ENCODE measurements at regions not wholly inside any gene's neighbourhood (a gene's known extent, or its start where the extent isn't known, plus 50 kb on each side); places are given as distances from the start of the nearest gene placed in this dataset.

DNA sequence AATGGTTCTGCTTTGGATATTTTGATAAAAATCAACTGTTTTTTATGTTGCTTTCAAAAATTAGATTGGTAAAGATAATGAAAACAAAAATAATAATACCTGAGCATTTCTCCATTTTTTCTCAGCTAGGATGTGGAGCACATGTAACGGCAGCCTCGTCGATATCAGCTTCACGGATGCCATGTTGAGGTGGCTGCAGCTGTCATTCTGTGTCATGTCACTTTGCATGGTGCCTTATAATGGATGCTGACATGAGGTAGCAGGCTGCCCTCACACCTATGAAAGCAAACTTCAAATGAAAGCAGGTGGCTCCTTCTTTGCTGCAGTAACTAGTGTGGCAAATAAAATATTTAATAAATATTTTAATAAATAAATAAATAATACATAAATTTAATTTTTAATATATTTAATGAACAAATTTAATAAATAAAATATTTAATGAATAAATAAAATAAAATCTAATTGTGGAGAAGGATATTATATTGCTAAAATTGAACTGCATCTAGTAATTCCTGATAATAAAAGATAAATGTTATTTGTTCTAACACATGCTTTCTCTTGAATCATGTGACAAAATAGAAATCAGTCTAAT lies 955.7 kb upstream of the SLC10A2 start:
- no peaks in the 10 kb centered on the region for H4K20me1 ChIP-seq (replicated peaks; ENCODE audit: insufficient read depth)
- H3K4me3 ChIP-seq: no peak overlapping the region
- Mint-ChIP-seq H3K4me3 (no peak overlapping the region), H3K27ac (no peak overlapping the region), H3K36me3 (ENCODE audit: low read depth) (no peaks in the 10 kb centered on the region), H3K9me3 (no peaks in the 10 kb centered on the region), H3K4me1 (no peaks in the 10 kb centered on the region), H3K27me3 (ENCODE audit: insufficient read depth, low read depth, poor library complexity) (no peaks in the 10 kb centered on the region)
- no peaks in the 10 kb centered on the region for H3K4me1 ChIP-seq (ENCODE audit: insufficient read depth)
- H3K4me2 ChIP-seq: no peak overlapping the region
- no peaks in the 10 kb centered on the region for H3K36me3 ChIP-seq (ENCODE audit: insufficient read depth)
- TF ChIP-seq, protein P1, sequence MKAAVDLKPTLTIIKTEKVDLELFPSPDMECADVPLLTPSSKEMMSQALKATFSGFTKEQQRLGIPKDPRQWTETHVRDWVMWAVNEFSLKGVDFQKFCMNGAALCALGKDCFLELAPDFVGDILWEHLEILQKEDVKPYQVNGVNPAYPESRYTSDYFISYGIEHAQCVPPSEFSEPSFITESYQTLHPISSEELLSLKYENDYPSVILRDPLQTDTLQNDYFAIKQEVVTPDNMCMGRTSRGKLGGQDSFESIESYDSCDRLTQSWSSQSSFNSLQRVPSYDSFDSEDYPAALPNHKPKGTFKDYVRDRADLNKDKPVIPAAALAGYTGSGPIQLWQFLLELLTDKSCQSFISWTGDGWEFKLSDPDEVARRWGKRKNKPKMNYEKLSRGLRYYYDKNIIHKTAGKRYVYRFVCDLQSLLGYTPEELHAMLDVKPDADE (IDR thresholded peaks at IDR 0.05): no peak
- no peak for TF ChIP-seq CREB1 (CRISPR knock-in tag; IDR thresholded peaks at IDR 0.05; ENCODE audit: low read depth)
- no peak for TF ChIP-seq ZNF331 (CRISPR knock-in tag; IDR thresholded peaks at IDR 0.05; ENCODE audit: low read depth)
- TF ChIP-seq, protein P2, sequence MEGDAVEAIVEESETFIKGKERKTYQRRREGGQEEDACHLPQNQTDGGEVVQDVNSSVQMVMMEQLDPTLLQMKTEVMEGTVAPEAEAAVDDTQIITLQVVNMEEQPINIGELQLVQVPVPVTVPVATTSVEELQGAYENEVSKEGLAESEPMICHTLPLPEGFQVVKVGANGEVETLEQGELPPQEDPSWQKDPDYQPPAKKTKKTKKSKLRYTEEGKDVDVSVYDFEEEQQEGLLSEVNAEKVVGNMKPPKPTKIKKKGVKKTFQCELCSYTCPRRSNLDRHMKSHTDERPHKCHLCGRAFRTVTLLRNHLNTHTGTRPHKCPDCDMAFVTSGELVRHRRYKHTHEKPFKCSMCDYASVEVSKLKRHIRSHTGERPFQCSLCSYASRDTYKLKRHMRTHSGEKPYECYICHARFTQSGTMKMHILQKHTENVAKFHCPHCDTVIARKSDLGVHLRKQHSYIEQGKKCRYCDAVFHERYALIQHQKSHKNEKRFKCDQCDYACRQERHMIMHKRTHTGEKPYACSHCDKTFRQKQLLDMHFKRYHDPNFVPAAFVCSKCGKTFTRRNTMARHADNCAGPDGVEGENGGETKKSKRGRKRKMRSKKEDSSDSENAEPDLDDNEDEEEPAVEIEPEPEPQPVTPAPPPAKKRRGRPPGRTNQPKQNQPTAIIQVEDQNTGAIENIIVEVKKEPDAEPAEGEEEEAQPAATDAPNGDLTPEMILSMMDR (conservative IDR thresholded peaks at IDR 0.05; ENCODE audit: low read depth in 2 of 2): no peak
- no peak for TF ChIP-seq POLR2AphosphoS5 (IDR thresholded peaks at IDR 0.05; ENCODE audit: low read depth)
- no peak for TF ChIP-seq NANOG (IDR thresholded peaks at IDR 0.05; ENCODE audit: borderline replicate concordance)
- no peak for TF ChIP-seq EZH2 (IDR thresholded peaks at IDR 0.05; ENCODE audit: low read depth, unreplicated experiment)
- TF ChIP-seq JUNB (IDR thresholded peaks at IDR 0.05; ENCODE audit: unreplicated experiment): no peak
- TF ChIP-seq EZH2phosphoT487 (IDR thresholded peaks at IDR 0.05; ENCODE audit: unreplicated experiment): no peak
- no peak for TF ChIP-seq STAT1 (IDR thresholded peaks at IDR 0.05; ENCODE audit: unreplicated experiment)
- TF ChIP-seq, protein P3, sequence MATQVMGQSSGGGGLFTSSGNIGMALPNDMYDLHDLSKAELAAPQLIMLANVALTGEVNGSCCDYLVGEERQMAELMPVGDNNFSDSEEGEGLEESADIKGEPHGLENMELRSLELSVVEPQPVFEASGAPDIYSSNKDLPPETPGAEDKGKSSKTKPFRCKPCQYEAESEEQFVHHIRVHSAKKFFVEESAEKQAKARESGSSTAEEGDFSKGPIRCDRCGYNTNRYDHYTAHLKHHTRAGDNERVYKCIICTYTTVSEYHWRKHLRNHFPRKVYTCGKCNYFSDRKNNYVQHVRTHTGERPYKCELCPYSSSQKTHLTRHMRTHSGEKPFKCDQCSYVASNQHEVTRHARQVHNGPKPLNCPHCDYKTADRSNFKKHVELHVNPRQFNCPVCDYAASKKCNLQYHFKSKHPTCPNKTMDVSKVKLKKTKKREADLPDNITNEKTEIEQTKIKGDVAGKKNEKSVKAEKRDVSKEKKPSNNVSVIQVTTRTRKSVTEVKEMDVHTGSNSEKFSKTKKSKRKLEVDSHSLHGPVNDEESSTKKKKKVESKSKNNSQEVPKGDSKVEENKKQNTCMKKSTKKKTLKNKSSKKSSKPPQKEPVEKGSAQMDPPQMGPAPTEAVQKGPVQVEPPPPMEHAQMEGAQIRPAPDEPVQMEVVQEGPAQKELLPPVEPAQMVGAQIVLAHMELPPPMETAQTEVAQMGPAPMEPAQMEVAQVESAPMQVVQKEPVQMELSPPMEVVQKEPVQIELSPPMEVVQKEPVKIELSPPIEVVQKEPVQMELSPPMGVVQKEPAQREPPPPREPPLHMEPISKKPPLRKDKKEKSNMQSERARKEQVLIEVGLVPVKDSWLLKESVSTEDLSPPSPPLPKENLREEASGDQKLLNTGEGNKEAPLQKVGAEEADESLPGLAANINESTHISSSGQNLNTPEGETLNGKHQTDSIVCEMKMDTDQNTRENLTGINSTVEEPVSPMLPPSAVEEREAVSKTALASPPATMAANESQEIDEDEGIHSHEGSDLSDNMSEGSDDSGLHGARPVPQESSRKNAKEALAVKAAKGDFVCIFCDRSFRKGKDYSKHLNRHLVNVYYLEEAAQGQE (IDR thresholded peaks at IDR 0.05; ENCODE audit: unreplicated experiment): no peak
- TF ChIP-seq ZNF114 (CRISPR knock-in tag; IDR thresholded peaks at IDR 0.05): no peak
- TF ChIP-seq, protein P4, sequence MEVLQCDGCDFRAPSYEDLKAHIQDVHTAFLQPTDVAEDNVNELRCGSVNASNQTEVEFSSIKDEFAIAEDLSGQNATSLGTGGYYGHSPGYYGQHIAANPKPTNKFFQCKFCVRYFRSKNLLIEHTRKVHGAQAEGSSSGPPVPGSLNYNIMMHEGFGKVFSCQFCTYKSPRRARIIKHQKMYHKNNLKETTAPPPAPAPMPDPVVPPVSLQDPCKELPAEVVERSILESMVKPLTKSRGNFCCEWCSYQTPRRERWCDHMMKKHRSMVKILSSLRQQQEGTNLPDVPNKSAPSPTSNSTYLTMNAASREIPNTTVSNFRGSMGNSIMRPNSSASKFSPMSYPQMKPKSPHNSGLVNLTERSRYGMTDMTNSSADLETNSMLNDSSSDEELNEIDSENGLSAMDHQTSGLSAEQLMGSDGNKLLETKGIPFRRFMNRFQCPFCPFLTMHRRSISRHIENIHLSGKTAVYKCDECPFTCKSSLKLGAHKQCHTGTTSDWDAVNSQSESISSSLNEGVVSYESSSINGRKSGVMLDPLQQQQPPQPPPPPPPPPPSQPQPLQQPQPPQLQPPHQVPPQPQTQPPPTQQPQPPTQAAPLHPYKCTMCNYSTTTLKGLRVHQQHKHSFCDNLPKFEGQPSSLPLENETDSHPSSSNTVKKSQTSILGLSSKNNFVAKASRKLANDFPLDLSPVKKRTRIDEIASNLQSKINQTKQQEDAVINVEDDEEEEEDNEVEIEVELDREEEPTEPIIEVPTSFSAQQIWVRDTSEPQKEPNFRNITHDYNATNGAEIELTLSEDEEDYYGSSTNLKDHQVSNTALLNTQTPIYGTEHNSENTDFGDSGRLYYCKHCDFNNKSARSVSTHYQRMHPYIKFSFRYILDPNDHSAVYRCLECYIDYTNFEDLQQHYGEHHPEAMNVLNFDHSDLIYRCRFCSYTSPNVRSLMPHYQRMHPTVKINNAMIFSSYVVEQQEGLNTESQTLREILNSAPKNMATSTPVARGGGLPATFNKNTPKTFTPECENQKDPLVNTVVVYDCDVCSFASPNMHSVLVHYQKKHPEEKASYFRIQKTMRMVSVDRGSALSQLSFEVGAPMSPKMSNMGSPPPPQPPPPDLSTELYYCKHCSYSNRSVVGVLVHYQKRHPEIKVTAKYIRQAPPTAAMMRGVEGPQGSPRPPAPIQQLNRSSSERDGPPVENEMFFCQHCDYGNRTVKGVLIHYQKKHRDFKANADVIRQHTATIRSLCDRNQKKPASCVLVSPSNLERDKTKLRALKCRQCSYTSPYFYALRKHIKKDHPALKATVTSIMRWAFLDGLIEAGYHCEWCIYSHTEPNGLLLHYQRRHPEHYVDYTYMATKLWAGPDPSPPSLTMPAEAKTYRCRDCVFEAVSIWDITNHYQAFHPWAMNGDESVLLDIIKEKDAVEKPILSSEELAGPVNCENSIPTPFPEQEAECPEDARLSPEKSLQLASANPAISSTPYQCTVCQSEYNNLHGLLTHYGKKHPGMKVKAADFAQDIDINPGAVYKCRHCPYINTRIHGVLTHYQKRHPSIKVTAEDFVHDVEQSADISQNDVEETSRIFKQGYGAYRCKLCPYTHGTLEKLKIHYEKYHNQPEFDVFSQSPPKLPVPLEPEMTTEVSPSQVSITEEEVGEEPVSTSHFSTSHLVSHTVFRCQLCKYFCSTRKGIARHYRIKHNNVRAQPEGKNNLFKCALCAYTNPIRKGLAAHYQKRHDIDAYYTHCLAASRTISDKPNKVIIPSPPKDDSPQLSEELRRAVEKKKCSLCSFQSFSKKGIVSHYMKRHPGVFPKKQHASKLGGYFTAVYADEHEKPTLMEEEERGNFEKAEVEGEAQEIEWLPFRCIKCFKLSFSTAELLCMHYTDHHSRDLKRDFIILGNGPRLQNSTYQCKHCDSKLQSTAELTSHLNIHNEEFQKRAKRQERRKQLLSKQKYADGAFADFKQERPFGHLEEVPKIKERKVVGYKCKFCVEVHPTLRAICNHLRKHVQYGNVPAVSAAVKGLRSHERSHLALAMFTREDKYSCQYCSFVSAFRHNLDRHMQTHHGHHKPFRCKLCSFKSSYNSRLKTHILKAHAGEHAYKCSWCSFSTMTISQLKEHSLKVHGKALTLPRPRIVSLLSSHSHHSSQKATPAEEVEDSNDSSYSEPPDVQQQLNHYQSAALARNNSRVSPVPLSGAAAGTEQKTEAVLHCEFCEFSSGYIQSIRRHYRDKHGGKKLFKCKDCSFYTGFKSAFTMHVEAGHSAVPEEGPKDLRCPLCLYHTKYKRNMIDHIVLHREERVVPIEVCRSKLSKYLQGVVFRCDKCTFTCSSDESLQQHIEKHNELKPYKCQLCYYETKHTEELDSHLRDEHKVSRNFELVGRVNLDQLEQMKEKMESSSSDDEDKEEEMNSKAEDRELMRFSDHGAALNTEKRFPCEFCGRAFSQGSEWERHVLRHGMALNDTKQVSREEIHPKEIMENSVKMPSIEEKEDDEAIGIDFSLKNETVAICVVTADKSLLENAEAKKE (CRISPR knock-in tag; IDR thresholded peaks at IDR 0.05): no peak
- no peaks in the 10 kb centered on the region for H3F3A ChIP-seq (replicated peaks; ENCODE audit: low read depth)
- no peak overlapping the region for H3K27ac ChIP-seq (ENCODE audit: low read depth)
- ATAC-seq (no peak), DNase-seq (ENCODE audit: low spot score) (no peak)
- no peaks in the 10 kb centered on the region for H3K79me2 ChIP-seq (replicated peaks; ENCODE audit: insufficient read depth)
- no peaks in the 10 kb centered on the region for H3K27me3 ChIP-seq (ENCODE audit: insufficient read depth)
- H3K9me2 ChIP-seq (ENCODE audit: insufficient read depth): no peaks in the 10 kb centered on the region
- H2AFZ ChIP-seq: no peak overlapping the region

Data from GM23338 (cell line).